ENCODE measurements at regions not wholly inside any gene's neighbourhood (a gene's known extent, or its start where the extent isn't known, plus 50 kb on each side); places are given as distances from the start of the nearest gene placed in this dataset.

DNA sequence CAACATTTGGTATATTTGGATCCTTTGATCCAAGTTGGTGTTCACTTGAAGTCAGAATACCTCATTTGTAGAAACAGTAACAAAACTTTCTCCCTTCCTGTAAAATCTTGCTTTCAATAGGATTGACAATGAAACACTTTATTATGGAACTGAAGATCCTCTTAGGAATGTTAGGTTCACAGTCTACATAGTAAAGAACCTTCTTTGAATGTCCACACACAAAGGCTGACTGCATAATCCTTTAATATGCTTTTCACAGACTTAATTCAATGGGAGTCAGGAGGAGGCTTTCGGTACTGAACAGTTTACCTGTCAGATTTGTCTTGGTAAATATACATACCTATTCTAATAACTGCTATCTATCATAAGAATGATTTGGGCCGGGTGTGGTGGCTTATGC is 188.5 kb downstream of the SPRY1 start:
- TF ChIP-seq, protein P1, sequence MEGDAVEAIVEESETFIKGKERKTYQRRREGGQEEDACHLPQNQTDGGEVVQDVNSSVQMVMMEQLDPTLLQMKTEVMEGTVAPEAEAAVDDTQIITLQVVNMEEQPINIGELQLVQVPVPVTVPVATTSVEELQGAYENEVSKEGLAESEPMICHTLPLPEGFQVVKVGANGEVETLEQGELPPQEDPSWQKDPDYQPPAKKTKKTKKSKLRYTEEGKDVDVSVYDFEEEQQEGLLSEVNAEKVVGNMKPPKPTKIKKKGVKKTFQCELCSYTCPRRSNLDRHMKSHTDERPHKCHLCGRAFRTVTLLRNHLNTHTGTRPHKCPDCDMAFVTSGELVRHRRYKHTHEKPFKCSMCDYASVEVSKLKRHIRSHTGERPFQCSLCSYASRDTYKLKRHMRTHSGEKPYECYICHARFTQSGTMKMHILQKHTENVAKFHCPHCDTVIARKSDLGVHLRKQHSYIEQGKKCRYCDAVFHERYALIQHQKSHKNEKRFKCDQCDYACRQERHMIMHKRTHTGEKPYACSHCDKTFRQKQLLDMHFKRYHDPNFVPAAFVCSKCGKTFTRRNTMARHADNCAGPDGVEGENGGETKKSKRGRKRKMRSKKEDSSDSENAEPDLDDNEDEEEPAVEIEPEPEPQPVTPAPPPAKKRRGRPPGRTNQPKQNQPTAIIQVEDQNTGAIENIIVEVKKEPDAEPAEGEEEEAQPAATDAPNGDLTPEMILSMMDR (conservative IDR thresholded peaks at IDR 0.05 in 1 of 2, IDR thresholded peaks at IDR 0.05 in 1 of 2; ENCODE audit: extremely low read depth in 1 of 2, insufficient read depth in 1 of 2, low read depth in 1 of 2, low read length in 2 of 2): no peak
- no peak for TF ChIP-seq EZH2 (IDR thresholded peaks at IDR 0.05; ENCODE audit: borderline replicate concordance, low read length)
